AG09309 (cell line): ENCODE measurements at regions not wholly inside any gene's neighbourhood (a gene's known extent, or its start where the extent isn't known, plus 50 kb on each side); places are given as distances from the start of the nearest gene placed in this dataset.

Experiments used
- DNase-seq: peaks from one replicate; pipeline ENCODE4 v3.0.0-alpha.2; 2010; ENCODE audit warnings: low read depth
- H3K4me3 ChIP-seq: 2 replicates; pipeline ENCODE4 v1.5.1; 2011; ENCODE audit warnings: mild to moderate bottlenecking, low read depth, low read length, moderate library complexity; ENCODE audit not compliant: control insufficient read depth
- TF ChIP-seq, protein P1 (sequence below): IDR thresholded peaks from 2 replicates; pipeline ENCODE4 v1.5.1; 2011; ENCODE audit warnings: mild to moderate bottlenecking, low read depth, low read length, inconsistent platforms; ENCODE audit not compliant: insufficient read depth, control insufficient read depth; ENCODE audit errors: missing control alignments

- H3K4me3 ChIP-seq = no peak overlapping the region
- no peak for DNase-seq
- TF ChIP-seq, protein P1, sequence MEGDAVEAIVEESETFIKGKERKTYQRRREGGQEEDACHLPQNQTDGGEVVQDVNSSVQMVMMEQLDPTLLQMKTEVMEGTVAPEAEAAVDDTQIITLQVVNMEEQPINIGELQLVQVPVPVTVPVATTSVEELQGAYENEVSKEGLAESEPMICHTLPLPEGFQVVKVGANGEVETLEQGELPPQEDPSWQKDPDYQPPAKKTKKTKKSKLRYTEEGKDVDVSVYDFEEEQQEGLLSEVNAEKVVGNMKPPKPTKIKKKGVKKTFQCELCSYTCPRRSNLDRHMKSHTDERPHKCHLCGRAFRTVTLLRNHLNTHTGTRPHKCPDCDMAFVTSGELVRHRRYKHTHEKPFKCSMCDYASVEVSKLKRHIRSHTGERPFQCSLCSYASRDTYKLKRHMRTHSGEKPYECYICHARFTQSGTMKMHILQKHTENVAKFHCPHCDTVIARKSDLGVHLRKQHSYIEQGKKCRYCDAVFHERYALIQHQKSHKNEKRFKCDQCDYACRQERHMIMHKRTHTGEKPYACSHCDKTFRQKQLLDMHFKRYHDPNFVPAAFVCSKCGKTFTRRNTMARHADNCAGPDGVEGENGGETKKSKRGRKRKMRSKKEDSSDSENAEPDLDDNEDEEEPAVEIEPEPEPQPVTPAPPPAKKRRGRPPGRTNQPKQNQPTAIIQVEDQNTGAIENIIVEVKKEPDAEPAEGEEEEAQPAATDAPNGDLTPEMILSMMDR = no peak
These were observed 244.4 kb downstream of the SAMD5 start for GRCh38 chr6:147752689-147753403.

GRCh38 chr6:147755999-147756398, 247.5 kb downstream of the SAMD5 start:
- H3K4me3 ChIP-seq = no peak overlapping the region
- DNase-seq = no peak
- TF ChIP-seq, protein P1 = no peak

DNA sequence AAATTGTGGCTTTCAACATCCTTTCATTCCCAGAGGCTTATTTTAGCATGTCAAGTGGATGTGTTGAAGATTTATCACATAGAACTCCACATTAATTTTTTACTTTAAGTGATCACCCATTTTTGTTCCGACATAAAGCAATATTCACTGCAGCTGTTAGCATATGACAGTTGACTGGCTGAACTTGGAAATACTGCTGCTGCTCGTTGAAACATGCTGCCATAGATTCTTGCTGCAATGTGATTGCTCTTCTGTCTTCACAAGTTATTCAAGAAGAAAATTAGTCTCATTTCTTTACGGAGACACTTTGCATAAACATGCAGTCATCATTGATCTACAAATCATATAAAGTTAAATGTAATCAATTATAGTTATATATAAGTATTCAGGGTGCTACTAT, 248.4 kb downstream of the SAMD5 start:
- TF ChIP-seq, protein P1 = no peak
- DNase-seq = no peak
- no peak overlapping the region for H3K4me3 ChIP-seq

- no peak overlapping the region for H3K4me3 ChIP-seq
- TF ChIP-seq, protein P1 = no peak
- DNase-seq = no peak
These were observed 248.8 kb downstream of the SAMD5 start for GRCh38 chr6:147757291-147757690.

GRCh38 chr6:147758303-147758702, 249.8 kb downstream of the SAMD5 start:
- TF ChIP-seq, protein P1 = no peak
- no peak for DNase-seq
- H3K4me3 ChIP-seq = no peak overlapping the region

GRCh38 chr6:147759093-147759492, 250.6 kb downstream of the SAMD5 start:
- H3K4me3 ChIP-seq = no peak overlapping the region
- peak; percentile 28 for DNase-seq
- TF ChIP-seq, protein P1 = no peak

DNA sequence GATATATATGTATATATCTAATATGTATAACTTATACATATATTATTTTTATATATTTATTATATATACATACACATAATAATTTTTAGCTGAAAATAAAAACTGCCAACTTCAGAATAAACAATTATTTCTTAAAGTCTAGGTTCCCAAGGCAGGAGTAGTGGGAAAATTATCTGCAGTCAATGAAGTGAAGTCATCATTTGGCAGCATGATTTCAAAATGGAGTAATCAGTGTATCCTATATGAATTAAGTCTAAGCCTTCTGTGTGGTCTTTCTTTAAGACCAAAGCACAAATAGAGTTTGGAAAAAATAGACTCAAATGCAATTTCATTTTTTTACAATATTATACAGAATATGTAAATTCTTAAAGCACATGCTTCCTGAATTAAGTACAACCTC, 251.0 kb downstream of the SAMD5 start:
- TF ChIP-seq, protein P1 = no peak
- no peak overlapping the region for H3K4me3 ChIP-seq

More for the DNA sequence above, 251.0 kb downstream of the SAMD5 start:
- no peak for DNase-seq
